ENCODE measurements at regions not wholly inside any gene's neighbourhood (a gene's known extent, or its start where the extent isn't known, plus 50 kb on each side); places are given as distances from the start of the nearest gene placed in this dataset.

DNA sequence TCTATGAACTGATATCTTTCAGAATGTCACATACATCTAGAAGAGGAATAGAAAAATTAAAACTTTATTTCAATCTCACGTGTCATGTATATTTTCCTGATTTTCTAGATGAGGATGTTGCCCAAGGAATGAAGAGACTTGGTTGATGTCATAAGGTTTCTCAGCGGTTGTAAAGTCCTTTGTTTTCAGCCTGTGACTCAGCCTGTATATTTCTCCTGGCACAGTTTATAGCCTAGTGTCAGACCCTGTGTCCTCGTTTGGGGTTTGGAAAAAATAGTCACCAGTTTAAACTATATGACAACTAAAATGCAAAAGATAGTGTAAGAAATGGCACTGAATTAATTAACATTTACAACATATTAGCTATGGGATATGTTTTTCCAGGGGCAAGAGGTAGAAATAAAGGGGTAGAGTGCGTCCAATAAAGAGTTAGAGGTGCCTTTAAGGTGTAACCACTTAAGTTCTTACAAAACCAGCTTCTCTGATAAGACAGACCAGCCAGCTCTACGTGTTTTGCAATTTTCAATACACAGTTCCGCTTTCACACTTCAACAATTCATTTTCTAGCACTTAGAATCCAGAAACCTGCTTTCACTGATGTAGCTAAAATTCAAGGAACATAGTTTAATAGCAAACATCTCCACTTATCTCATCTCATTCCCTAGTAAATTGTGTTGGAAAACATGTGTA, 1432.6 kb upstream of the TENM4 start:
- Histone ChIP-seq H3K79me2 (ENCODE audit: low read length) (no peaks in the 10 kb centered on the region), H4K20me1 (ENCODE audit: low read length) (no peaks in the 10 kb centered on the region), H2AFZ (ENCODE audit: low read length) (no peak overlapping the region), H3K4me2 (ENCODE audit: low read length) (peak overlapping the region; percentile 36), H3K9ac (ENCODE audit: low read length) (no peak overlapping the region), H3K4me1 (ENCODE audit: insufficient read depth, low read length) (peaks cover 5% of the 10 kb centered on the region; the same call in 1 of the 2 replicates), H3K27ac (ENCODE audit: low read length) (no peak overlapping the region), H3K9me2 (replicated peaks; ENCODE audit: low read length) (0 out of 2 replicates have a peak, but pooled peaks cover 3% of the 10 kb centered on the region), H3K27me3 (ENCODE audit: low read length) (no peaks in the 10 kb centered on the region), H3K9me3 (ENCODE audit: low read length) (0 out of 2 replicates have a peak, but pooled peaks cover 8% of the 10 kb centered on the region), H3F3A (ENCODE audit: low read length, unreplicated experiment) (no peaks in the 10 kb centered on the region), H3K36me3 (ENCODE audit: low read depth, low read length) (no peaks in the 10 kb centered on the region), H3K4me3 (ENCODE audit: low read length) (no peak overlapping the region)
- ChIA-PET POLR2A (ENCODE audit: unreplicated experiment) (interaction anchor here (0.6 kb wide), 1 partner anchor 24 kb away, joined by 5 read pairs; no protein-coding TSS in a partner anchor), CTCF (no interaction called here)
- DNase-seq: peak; percentile 69
- no peak for ATAC-seq
- TF ChIP-seq EZH2 (IDR thresholded peaks at IDR 0.05; ENCODE audit: low read length, unreplicated experiment): no peak
- TF ChIP-seq, protein P1, sequence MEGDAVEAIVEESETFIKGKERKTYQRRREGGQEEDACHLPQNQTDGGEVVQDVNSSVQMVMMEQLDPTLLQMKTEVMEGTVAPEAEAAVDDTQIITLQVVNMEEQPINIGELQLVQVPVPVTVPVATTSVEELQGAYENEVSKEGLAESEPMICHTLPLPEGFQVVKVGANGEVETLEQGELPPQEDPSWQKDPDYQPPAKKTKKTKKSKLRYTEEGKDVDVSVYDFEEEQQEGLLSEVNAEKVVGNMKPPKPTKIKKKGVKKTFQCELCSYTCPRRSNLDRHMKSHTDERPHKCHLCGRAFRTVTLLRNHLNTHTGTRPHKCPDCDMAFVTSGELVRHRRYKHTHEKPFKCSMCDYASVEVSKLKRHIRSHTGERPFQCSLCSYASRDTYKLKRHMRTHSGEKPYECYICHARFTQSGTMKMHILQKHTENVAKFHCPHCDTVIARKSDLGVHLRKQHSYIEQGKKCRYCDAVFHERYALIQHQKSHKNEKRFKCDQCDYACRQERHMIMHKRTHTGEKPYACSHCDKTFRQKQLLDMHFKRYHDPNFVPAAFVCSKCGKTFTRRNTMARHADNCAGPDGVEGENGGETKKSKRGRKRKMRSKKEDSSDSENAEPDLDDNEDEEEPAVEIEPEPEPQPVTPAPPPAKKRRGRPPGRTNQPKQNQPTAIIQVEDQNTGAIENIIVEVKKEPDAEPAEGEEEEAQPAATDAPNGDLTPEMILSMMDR (conservative IDR thresholded peaks at IDR 0.05; ENCODE audit: low read depth, low read length): no peak
- TF ChIP-seq EZH2phosphoT487 (IDR thresholded peaks at IDR 0.05; ENCODE audit: borderline replicate concordance, low read length): no peak
- BruUV-seq (replicated peaks): no TSS peak
- intact Hi-C loops (cut with micrococcal nuclease): no loop called here

DNA sequence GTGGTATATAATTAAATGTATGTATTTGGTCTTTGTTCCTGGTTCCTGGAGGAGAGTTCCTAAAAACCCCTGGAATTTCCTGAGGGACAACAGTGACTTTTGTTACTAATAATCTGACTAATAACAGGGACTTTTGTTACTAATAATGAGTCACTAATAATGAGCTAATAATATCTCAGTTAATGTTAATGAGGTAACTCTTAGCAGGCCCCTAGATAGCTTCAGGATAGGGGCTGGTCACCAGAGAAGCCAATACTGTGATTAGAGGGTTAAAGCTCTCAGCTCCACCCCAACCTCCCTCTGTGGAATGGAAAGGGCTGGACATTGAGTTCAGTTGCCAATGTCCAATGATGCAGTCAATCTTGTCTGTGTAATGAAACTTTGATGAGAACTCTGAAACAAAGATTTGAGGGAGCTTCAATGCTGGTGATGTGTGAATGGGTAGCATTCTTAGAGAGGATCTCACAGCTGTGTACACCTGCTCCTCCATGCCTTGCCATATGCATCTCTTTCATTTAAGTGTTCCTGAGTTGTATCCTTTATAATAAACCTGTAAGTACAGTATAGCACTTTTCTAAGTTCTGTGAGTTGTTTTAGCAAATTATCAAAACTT, 1431.4 kb upstream of the TENM4 start:
- Histone ChIP-seq H4K20me1 (ENCODE audit: low read length) (no peaks in the 10 kb centered on the region), H2AFZ (ENCODE audit: low read length) (no peak overlapping the region), H3K36me3 (ENCODE audit: low read depth, low read length) (no peaks in the 10 kb centered on the region), H3K4me2 (ENCODE audit: low read length) (no peak overlapping the region), H3K27me3 (ENCODE audit: low read length) (no peaks in the 10 kb centered on the region), H3K4me1 (ENCODE audit: insufficient read depth, low read length) (peaks cover 5% of the 10 kb centered on the region; the same call in 1 of the 2 replicates), H3K9me3 (ENCODE audit: low read length) (0 out of 2 replicates have a peak, but pooled peaks cover 8% of the 10 kb centered on the region), H3K9me2 (replicated peaks; ENCODE audit: low read length) (no peaks in the 10 kb centered on the region), H3K9ac (ENCODE audit: low read length) (no peak overlapping the region), H3K27ac (ENCODE audit: low read length) (no peak overlapping the region), H3K79me2 (ENCODE audit: low read length) (no peaks in the 10 kb centered on the region), H3K4me3 (ENCODE audit: low read length) (no peak overlapping the region), H3F3A (ENCODE audit: low read length, unreplicated experiment) (no peaks in the 10 kb centered on the region)
- ATAC-seq (no peak), DNase-seq (no peak)
- CTCF ChIA-PET: no interaction called here
- POLR2A ChIA-PET (ENCODE audit: unreplicated experiment): no interaction called here
- intact Hi-C loops (cut with micrococcal nuclease): no loop called here
- TF ChIP-seq, protein P1 (conservative IDR thresholded peaks at IDR 0.05; ENCODE audit: low read depth, low read length): no peak
- TF ChIP-seq EZH2 (IDR thresholded peaks at IDR 0.05; ENCODE audit: low read length, unreplicated experiment) (no peak), EZH2phosphoT487 (IDR thresholded peaks at IDR 0.05; ENCODE audit: borderline replicate concordance, low read length) (no peak)
- no TSS peak for BruUV-seq (replicated peaks)

DNA sequence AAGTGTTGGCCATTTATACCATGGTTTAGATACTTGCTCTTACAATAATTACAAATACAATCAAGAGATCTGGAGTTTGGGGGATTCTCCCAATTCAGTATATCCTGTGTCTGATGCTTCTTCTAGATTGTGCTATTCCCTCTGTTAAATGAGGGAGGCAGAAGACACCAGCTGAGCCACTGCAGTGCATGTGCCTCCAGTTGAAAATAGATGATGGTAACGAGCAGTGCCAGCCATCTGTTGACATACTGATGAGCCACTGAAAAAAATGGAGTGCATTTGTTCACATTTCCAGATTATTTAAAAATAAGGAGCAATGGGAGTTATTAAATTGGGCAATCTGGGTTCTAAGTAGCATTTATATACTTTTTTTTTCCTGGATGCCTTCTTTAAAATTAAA, 1428.0 kb upstream of the TENM4 start:
- Histone ChIP-seq H3K9me3 (ENCODE audit: low read length) (no peaks in the 10 kb centered on the region), H3K27ac (ENCODE audit: low read length) (no peak overlapping the region), H3K79me2 (ENCODE audit: low read length) (no peaks in the 10 kb centered on the region), H3K4me1 (ENCODE audit: insufficient read depth, low read length) (peaks cover 5% of the 10 kb centered on the region; the same call in 1 of the 2 replicates), H3K4me3 (ENCODE audit: low read length) (no peak overlapping the region), H3K9me2 (replicated peaks; ENCODE audit: low read length) (no peaks in the 10 kb centered on the region), H3K36me3 (ENCODE audit: low read depth, low read length) (no peaks in the 10 kb centered on the region), H3F3A (ENCODE audit: low read length, unreplicated experiment) (no peaks in the 10 kb centered on the region), H3K9ac (ENCODE audit: low read length) (no peak overlapping the region), H3K4me2 (ENCODE audit: low read length) (no peak overlapping the region), H3K27me3 (ENCODE audit: low read length) (no peaks in the 10 kb centered on the region), H4K20me1 (ENCODE audit: low read length) (no peaks in the 10 kb centered on the region), H2AFZ (ENCODE audit: low read length) (no peak overlapping the region)
- ATAC-seq (no peak), DNase-seq (no peak)
- TF ChIP-seq EZH2phosphoT487 (IDR thresholded peaks at IDR 0.05; ENCODE audit: borderline replicate concordance, low read length): no peak
- no peak for TF ChIP-seq EZH2 (IDR thresholded peaks at IDR 0.05; ENCODE audit: low read length, unreplicated experiment)
- TF ChIP-seq, protein P1 (conservative IDR thresholded peaks at IDR 0.05; ENCODE audit: low read depth, low read length): no peak
- intact Hi-C loops (cut with micrococcal nuclease): no loop called here
- ChIA-PET CTCF (no interaction called here), POLR2A (ENCODE audit: unreplicated experiment) (no interaction called here)
- no TSS peak for BruUV-seq (replicated peaks)

Data from PC-3 (cell line).